ENCODE measurements at regions not wholly inside any gene's neighbourhood (a gene's known extent, or its start where the extent isn't known, plus 50 kb on each side); places are given as distances from the start of the nearest gene placed in this dataset.
"Not testable (repeated sequence)": the region's sequence is repeated elsewhere in the genome, so short reads cannot be mapped to it uniquely, and the experiment has no call there.

DNA sequence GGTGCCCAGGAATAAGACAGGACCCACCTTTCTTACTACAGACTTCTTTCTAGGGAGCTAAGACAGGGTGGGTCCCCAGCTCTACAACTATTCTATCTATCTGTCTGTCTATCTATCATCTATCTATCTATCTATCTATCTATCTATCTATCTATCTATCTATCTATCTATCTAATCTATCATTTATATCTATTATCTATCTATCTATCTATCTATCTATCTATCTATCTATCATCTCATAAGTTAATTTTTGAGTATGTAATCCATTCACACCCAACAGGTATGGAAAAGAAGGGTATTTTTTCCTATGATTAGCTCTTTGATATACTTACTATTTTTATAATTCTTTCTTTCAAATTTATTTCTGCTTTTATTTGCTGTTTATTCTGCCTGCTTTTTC, 55.9 kb downstream of the BAMBI start:
- DNase-seq (ENCODE audit: low read depth in 2 of 2): no peak

DNA sequence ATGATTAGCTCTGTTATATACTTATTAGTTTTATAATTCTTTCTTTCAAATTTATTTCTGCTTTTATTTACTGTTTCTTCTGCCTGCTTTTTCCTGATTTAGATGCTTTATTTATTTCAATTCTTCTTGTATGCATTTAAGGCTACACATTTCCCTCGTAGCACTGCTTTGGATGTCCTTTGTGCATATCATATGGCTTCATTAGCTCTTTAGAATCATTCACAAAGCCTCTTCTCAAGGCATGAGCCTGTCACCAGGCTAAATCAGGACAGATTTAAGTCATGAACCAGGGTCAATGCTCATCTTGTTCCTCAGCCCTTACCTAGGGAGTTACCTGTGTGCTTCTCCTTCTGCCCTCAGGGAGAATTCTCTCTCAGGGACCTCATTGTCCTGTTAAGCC, 56.3 kb downstream of the BAMBI start:
- DNase-seq (ENCODE audit: low read depth in 2 of 2): no peak

DNA sequence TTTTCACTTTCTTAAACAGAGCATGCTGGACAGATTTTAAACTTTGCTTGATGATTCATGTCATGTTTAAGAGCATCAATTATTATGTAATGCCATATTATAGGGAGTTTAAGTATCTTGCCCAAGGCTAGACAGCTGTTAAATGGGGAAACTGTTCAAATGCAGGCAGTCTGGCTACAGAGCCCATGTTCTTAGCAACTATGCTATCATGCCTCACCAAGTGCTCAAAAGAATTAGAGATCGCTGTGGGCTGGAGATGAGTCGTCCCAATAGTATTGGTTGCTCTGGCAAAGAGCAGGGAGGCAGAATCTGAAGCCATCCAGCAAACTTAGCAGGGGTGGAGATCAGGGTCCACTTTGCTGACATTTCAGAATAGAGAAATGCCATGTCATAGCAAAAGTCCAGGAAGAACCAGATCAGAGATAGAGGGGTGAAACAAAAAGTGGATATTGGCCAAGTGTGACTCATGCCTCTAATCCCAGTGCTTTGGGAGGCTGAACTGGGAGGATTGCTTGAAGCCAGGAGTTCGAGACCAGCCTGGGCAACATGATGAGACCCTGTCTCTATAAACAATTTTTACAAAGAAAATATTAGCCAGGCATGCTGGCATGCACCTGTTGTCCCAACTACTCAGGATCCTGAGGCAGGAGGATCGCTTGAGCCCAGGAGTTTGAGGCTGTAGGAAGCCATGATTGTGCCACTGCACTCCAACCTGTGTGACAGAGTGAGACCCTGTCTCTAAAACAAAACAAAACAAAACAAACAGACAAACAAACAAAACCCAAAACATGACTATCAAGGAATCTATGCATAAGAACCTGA, 57.8 kb downstream of the BAMBI start:
- DNase-seq (ENCODE audit: low read depth in 2 of 2): no peak

DNA sequence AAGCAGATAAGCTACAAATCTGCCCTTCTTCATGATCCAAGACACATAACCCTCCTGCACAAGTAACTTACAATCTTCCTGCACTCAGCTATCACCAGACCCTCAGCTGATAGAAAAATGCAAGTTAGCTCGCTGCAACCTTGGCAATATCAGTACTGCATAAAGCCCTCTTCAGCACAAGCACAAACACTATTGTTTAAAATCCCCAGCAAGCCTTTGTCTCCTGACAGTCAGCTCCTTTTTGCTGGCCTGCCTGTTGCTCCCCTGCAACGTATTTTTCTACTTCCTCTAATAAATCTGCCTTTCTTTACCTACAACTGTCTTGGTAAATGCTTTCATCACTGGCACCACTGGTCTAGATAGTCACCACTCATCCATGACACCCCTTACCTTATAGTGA, 59.8 kb downstream of the BAMBI start:
- no peak for DNase-seq (ENCODE audit: low read depth in 2 of 2)

DNA sequence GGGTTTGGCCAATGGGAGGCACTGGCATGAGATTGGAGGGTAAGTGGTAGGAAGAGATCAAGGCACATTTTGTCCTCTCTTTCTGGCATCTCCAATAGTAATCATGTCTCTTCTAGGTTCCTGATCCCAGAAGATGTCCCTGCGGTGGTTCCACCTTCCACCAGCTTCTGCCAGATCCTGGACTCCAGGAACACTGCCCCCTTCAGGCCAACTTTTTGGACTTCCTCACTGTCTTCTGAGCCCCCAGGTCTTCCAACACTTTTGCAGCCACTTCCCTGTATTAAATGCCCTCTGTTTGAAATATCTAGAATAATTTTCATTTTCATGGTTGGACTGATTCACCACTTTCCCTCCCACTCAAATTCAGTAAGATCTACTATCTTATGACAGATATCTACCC, 60.9 kb downstream of the BAMBI start:
- DNase-seq (ENCODE audit: low read depth in 2 of 2): no peak

DNA sequence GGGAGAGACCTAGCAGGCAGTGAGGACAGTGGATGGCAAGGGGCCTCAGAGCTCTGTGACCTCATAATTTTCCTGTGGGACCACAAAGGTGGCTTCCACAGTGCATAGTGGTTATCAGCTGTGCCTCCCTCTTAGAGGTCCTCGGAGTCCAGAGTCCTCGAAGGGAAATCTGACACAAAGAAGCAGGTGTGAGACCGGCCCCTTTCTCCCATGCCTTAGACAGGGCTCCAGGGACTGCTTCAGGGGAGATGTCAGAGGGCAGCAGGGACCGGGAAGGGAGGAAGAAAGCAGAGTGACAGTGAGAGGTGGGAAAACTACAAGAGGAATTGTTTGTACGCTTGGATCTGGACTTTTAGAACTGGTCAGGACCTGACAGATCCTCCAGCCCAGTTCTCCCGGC, 66.3 kb downstream of the BAMBI start:
- DNase-seq (ENCODE audit: low read depth in 2 of 2): no peak

DNA sequence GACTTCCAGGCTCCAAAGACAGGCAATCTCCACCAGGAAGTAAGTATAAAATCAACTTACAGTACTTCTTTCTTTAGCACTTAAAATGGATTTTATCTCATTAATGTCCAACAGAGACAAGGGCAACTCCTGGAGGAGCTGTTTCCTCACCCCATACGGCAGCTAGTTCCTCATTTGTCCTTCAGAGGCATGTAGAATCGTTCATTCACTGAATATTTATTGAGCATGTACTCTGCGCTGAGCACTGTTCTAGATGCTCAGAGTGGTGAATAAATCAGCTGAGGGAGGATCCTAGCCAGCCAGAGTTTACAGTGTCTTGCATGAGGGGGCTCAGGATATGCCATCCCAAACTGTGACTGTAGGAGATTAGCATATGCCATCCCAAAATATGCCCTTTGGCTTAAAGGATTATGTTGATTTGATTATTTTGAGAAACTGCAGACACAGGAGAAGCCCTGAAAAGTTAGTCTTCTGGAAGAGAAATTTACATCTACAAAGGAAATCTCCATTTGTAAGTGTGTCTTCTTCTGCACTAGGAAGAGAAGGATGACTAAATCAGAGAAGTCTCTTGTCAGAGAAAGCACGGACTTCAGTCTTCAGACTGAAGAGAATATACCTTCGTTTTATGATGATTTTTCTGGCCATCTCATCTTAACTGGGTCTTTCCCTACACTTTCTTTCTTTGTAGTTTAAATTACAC, 66.9 kb downstream of the BAMBI start:
- DNase-seq (ENCODE audit: low read depth in 2 of 2): no peak

DNA sequence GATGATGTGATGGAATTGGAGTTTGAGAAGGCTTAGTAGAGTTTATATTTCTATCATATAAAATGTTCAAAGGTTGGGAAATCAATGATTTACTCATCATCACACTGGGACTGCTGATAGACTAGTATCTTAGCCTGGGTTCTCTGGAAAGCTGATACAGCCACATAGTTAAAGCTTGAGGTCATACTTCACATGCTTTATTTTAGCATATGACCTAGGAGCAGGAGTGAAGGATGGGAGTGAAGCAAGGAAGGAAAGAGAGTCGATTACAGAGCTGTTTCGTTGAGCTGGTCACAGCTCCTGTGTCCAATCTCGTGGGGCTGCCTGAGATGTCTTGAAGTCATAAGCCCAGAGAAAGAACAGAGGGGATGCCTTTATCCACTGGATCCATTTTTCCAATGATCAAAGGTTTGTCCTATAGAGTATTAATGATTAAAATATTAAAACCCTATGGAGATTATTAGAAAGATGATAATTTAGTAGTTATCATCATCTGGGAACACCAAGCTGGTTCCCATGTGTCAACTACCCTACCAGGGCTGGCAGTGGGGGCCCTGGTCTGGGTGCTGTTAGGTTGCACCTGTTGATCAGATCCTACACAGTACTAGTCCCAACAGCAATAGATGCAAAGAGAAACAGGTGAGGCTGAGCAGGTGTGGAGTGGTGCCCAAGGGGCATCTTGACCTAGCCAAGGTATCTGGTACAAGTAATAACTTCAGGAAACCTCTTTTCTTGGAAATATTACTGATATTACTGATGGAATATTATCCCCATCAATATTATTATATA, 77.8 kb downstream of the BAMBI start:
- DNase-seq (ENCODE audit: low read depth in 2 of 2): no peak

DNA sequence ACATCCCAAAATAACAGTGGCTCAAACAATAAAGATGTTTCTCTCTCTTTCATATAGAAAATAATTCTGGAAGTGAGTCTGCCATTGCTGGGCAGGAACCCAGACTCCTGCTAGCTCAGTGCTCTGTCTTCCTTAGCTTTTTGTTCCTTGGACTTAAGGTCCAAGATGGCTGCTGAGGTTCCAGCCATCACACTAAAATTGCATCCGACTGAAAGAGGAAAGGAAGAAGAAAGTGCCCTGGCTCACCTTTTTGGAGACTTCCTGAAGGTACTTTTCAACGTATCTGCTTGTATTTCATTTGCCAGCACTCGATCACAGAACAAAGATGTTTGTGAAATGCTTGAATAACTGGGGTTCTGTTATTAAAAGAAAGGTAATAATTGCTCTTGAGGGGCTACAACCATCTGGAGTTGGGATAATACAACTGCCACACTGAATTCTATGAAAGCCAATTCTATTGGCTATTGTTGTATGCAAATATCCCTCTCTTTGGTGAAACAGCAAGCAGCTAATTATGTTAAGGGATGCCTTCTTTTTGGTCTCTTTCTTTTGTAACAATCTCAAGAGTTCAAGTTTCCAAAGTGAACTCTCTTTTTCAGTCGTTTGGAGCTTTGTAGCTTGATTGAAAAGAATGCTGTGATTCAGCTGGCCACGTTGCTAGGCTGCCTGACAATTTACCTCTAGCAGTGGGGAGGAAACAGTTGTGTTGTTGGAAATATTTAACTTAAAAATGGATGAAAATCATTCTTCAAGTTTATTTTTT, 83.9 kb downstream of the BAMBI start:
- no peak for DNase-seq (ENCODE audit: low read depth in 2 of 2)

DNA sequence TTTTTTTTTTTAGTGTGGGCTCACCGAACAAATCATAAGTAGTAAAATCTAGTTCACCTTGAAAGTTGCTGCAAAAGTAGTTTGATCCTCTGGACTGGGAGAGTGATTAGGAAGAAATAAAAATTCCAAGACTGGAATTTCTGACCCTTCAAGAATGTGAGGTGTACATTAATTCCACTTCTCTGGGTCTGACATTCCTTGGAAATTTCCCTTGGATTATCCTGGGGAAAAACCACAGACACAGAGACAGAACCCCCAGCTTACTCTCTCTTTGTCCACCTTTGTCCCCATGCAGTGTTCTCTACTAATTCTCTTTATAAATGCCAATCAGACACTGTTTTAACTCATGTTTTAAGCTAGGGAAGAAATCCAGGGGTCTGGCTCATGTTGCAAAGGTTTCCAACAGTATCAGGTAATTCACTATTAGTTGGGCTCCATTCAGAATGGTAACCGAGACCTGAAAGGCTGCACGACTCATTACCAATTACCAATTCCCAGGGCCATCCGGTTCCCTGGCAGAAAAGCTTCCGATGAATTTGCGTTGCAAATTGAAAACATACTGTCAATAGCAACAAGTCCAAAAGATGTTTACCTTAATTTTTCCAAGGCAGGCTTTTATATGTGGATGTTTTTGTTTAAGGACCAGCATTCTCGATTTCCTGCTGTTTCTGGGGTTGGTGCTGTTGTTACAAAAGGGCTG, 86.3 kb downstream of the BAMBI start:
- DNase-seq (ENCODE audit: low read depth in 2 of 2): no peak

DNA sequence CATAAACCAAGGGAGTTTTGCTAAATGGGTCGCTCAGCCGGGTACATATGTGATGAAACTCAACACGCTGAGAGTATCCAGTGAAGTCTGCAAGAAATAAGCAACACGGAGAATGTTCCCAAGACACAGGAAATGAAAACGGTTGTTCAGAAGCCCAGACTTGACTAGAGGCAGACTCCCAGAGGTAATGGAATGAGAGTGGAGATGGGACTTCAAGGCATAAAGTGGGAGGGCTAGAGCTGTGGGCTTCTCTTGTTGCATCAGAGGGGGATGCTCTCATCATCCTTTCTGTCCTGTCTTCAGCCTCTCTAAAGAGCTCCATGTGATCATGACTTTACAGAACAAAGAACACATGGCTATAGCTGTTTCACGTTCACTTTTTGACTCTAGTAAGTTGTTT, 88.3 kb downstream of the BAMBI start:
- DNase-seq (ENCODE audit: low read depth in 2 of 2): no peak

DNA sequence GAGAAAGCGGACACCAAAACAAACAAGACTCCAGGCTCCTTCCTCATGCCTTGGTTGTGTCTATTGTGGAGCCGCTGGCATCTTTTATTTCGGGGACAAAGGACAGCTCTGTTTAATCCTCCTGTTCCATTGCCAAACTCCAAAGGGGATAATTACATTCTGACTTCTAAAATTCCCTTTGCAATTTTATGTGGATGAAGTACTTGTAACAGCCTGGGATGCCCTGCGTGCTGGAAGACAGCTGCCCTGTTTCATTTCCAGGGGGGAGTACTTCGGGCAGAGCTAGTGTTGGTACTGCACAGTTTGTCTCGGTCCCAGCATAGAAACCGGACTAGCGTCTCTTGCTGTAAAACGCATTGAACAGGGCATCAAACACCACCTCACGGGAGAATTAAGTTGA, 90.9 kb downstream of the BAMBI start:
- DNase-seq (ENCODE audit: low read depth in 2 of 2): no peak

DNA sequence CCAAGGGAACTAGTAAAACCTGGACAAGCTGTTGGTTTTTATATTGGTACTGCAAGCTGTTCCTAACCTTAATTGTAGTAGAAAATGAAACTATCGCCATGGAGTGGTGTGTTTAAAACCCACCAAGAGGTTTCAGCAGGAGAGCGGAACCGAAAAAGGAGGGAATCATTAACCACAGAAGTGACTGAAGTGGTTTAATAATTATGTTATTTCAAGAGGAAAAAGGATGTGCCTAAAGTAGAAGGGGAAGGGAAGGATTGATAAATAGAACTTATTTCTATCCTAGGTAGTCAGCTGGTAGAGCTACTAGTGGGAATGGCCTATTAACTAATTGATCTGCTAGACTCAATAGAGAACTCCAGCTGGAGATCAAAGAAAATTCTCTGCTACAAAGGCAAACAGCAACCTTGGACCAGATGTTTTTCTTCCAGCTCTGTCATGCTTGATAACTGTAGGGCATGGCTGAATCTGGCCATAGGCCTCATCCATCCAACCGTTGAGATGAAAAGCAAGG, 91.8 kb downstream of the BAMBI start:
- DNase-seq (ENCODE audit: low read depth in 2 of 2): no peak

DNA sequence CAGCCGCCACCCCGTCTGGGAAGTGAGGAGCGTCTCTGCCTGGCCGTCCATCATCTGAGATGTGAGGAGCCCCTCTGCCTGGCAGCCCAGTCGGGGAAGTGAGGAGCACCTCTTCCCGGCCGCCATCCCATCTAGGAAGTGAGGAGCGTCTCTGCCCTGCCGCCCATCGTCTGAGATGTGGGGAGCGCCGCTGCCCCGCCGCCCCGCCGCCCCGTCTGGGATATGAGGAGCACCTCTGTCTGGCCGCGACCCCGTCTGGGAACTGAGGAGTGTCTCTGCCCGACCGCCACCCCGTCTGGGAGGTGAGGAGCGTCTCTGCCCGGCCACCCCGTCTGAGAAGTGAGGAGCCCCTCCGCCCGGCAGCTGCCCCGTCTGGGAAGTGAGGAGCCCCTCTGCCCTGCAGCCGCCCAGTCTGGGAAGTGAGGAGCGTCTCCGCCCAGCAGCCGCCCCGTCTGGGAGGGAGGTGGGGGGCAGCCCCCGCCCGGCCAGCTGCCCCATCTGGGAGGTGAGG, 94.3 kb downstream of the BAMBI start:
- not testable (repeated sequence) for DNase-seq (ENCODE audit: low read depth in 2 of 2)

DNA sequence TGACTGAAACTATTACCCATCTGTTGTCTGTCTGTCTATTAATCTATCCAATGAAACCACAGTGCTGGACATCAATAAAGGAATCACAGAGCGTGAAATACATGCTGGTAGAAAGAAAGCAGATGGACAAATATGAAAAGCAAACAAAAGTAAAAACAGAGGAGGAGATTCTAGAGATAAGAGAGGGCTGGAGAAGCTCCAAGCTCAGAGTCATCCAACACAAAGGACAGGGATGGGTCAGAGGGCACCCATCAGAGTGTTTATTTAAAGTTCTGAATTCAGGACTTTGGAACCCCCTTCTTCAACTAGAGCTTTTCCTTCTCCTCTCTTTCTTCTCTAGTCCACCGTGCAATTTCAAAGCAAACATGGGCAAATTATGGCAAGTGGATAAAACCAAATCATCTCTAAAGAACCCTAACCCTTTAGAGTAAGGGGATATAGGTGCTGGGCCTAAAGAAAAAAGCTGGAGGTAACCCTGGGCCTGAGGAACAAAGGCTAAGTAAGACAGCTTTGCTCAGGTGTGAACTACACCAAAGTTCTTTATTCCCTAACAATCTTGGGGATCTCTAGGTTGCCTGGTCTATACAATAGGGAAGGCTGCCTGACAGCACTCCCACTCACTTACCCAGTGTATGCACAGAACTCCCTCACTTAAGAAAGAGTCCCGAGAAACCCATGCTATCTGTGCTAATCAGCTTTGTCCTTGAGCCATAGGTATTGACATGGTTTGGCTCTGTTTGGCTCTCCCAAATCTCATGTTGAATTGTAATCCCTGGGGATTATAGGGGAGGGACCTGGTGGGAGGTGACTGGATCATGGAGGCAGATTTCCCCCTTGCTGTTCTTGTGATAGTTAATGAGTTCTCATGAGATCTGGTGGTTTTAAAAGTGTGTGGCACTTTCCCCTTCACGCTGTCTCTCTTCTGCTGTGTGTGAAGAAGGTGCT, 97.0 kb downstream of the BAMBI start:
- DNase-seq (ENCODE audit: low read depth in 2 of 2): no peak

DNA sequence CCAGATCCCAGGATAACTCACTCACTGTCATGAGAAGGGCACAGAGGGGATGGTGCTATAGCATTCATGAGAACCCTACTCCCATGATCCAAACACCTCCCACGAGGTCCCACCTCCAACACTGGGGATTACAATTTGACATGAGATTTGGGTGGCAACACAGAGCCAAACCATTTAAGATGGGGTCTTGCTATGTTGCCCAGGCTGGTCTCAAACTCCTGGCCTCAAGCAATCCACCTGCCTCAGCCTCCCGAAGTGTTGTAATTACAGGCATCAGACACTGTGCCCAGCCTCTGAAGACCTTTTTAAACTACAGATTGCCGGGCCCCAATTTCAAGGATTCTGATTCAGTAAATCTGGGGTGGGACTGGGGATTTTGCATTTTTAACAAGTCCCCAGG, 98.5 kb downstream of the BAMBI start:
- no peak for DNase-seq (ENCODE audit: low read depth in 2 of 2)

DNA sequence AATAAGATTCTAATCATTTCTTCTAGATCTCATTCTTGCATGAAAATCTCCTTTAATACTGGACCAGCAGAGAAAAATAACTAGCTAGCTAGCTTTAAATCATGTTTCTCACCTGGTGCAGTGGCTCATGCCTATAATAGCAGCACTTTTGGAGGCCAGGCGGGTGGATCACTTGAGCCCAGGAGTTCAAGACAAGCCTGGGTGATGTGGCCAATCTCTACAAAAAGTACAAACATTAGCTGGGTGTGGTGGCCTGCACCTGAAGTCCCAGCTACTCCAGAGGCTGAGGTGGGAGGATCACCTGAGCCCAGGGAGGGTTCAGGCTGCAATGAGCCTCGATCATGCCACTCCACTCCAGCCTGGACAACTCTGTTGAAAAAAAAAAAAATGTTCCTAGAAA, 99.2 kb downstream of the BAMBI start:
- no peak for DNase-seq (ENCODE audit: low read depth in 2 of 2)

DNA sequence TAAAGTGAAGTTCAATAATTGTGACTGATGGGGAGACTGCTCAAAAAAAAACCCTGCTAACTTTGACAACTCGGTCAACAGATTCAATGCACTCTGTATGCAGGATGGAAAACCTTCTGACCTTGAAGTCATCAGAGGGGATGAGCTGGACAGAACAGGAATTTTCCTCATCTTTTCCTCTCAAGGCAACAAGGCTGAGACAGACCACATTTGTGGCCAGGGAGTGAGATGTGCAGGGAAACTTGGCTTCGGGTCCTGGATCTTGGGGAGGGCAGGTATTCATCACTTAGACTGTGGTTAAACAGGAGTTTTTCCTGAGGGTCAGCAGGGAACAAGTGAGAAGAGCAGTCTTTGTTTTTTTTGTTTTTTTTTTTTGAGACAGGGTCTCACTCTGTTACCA, 100.6 kb downstream of the BAMBI start:
- no peak for DNase-seq (ENCODE audit: low read depth in 2 of 2)

DNA sequence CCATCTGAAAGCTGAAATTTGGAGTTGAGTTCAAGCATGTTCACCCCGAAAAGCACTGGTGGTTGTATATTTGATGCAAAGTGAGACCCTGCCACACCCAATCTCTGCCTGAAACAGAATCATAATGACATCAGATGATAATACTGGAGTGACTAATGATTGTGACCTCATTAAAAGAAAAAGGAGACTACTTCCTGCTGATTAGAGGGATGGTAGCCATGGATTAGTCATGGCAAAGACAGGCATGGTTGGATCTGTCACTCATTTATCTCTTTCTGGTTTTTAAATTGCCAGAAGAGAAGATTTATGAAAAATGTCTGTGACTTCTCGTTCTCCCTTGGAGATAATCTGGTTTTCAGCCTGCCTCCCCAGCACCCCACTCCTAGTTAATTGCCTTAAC, 101.2 kb downstream of the BAMBI start:
- DNase-seq (ENCODE audit: low read depth in 2 of 2): no peak

DNA sequence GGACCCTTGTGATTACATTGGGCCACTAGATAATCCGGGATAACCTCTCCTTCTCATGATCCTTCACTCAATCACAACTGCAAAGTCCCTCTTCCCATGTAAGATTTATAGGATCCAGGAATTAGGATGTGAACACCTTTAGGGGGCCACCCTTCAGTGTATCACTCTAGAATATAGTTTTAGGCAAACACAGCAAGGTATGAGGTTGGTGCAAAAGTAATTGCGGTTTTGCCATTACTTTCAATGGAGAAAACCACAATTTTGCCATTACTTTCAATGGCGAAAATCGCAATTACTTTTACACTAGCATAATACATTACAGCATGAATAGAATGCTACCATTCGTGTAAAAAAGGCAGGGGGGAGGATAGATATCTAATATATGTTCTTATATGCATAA, 104.0 kb downstream of the BAMBI start:
- no peak for DNase-seq (ENCODE audit: low read depth in 2 of 2)
